Stomach (tissue), 8 donors: ENCODE measurements at regions not wholly inside any gene's neighbourhood (a gene's known extent, or its start where the extent isn't known, plus 50 kb on each side); places are given as distances from the start of the nearest gene placed in this dataset.

ENCODE experiments used
- DNase-seq, 2 donors: peaks; one replicate each; pipeline versions ENCODE4 v3.0.0 to v3.0.0-alpha.2; 2013 to 2019
- H3K27ac ChIP-seq, 5 donors: fragments of 200-600 bp in 4 of 5; sonication (generic) in 4 of 5; one replicate each; pipeline ENCODE4 v1.5.1; 2013 to 2019; ENCODE audit warnings: mild to moderate bottlenecking in 1 of 5, moderate library complexity in 1 of 5
- H3K27me3 ChIP-seq, 3 donors: fragments of 200-600 bp; sonication (generic); one replicate each; pipeline ENCODE4 v1.5.1; 2017 to 2019; ENCODE audit warnings: mixed run types in 1 of 3
- H3K36me3 ChIP-seq, 4 donors: fragments of 200-600 bp; sonication (generic); 1 replicate in 3 of 4; 2 replicates in 1 of 4; pipeline ENCODE4 v1.5.1; 2016 to 2019
- H3K4me1 ChIP-seq, 4 donors: fragments of 200-600 bp; sonication (generic); one replicate each; pipeline ENCODE4 v1.5.1; 2016 to 2019
- H3K4me3 ChIP-seq, 4 donors: fragments of 200-600 bp; sonication (generic) in 3 of 4; one replicate each; pipeline ENCODE4 v1.5.1; 2016 to 2019; ENCODE audit warnings: mild to moderate bottlenecking in 1 of 4
- H3K9me3 ChIP-seq, 4 donors: fragments of 200-600 bp; sonication (generic); one replicate each; pipeline ENCODE4 v1.5.1; 2016 to 2019
- CTCF ChIP-seq, 7 experiments: fragments of 450-650 bp in 4 of 7; fragments of 200-600 bp in 3 of 7; sonication (generic) in 3 of 7; IDR thresholded peaks; one replicate each; pipeline ENCODE4 v1.5.1; 2016 to 2019; ENCODE audit warnings: antibody characterized with exemption in 7 of 7, control low read depth in 2 of 7, mild to moderate bottlenecking in 1 of 7
- EP300 ChIP-seq: sonication (generic); formaldehyde crosslinking; IDR thresholded peaks from one replicate; pipeline ENCODE4 v1.6.1; 2017; ENCODE audit warnings: antibody characterized with exemption
- POLR2A ChIP-seq, 4 donors: fragments of 450-650 bp; IDR thresholded peaks; one replicate each; pipeline ENCODE4 v1.6.1; 2016; ENCODE audit warnings: antibody characterized with exemption in 4 of 4, control low read depth in 2 of 4, mild to moderate bottlenecking in 1 of 4, moderate library complexity in 1 of 4
- POLR2AphosphoS5 ChIP-seq, 3 donors: sonication (generic); formaldehyde crosslinking; IDR thresholded peaks; one replicate each; pipeline ENCODE4 v1.6.1; 2016; ENCODE audit warnings: antibody characterized with exemption in 3 of 3
- WGBS, 5 donors: extraction: QIAGEN DNeasy Blood & Tissue Kit in 3 of 5; methylation state at CpG; one replicate each; pipeline versions ENCODE4 v1.1.5 to v1.1.7; 2013 to 2018; 5-methylcytosine and 5-hydroxymethylcytosine counted together
- intact Hi-C: fragments of 100-400 bp; cut with DNase I; formaldehyde crosslinking; loops from one replicate; pipeline ENCODE4 v1.15.1; 2023; ENCODE audit warnings: low total_unique reads
- donor health status: healthy with polysubstance abuse.
- donor health status: Bipolar disorder and iron deficiency.
- donor health status: healthy.

GRCh38 chr13:69487576-69487975, 620.0 kb upstream of the ATXN8OS start:
- DNase-seq = no peak
- Histone ChIP-seq H3K4me1 (no peaks in the 10 kb centered on the region), H3K4me3 (no peak overlapping the region), H3K9me3 (peaks cover 2 to 15% (median 11%) of the 10 kb centered on the region in 4 donors), H3K36me3 (no peaks in the 10 kb centered on the region), H3K27me3 (no peaks in the 10 kb centered on the region), H3K27ac (no peak overlapping the region)
- intact Hi-C loops = no loop called here
- TF ChIP-seq POLR2A (IDR thresholded peaks at IDR 0.05) (no peak), CTCF (IDR thresholded peaks at IDR 0.05) (no peak), EP300 (no peak), POLR2AphosphoS5 (IDR thresholded peaks at IDR 0.05) (no peak)

- DNase-seq = no peak
- peaks cover 2 to 19% (median 12%) of the 10 kb centered on the region in 4 donors for H3K9me3 ChIP-seq
- H3K36me3 ChIP-seq = no peaks in the 10 kb centered on the region
- TF ChIP-seq EP300 (no peak), POLR2A (IDR thresholded peaks at IDR 0.05) (no peak), POLR2AphosphoS5 (IDR thresholded peaks at IDR 0.05) (no peak), CTCF (IDR thresholded peaks at IDR 0.05) (no peak)
- intact Hi-C loops = no loop called here
- no peak overlapping the region for H3K27ac ChIP-seq
- H3K4me1 ChIP-seq = no peaks in the 10 kb centered on the region
- no peak overlapping the region for H3K4me3 ChIP-seq
- no peaks in the 10 kb centered on the region for H3K27me3 ChIP-seq
- 56 to 66% (median 63%) methylated on average over 4 of the region's 4 CpGs for WGBS, 5 donors
Measured at GRCh38 chr13:69485991-69486592, 621.5 kb upstream of the ATXN8OS start.

GRCh38 chr13:69477451-69477850, 630.2 kb upstream of the ATXN8OS start:
- DNase-seq = no peak
- Histone ChIP-seq H3K36me3 (no peaks in the 10 kb centered on the region), H3K4me3 (no peak overlapping the region), H3K27ac (no peak overlapping the region), H3K4me1 (no peaks in the 10 kb centered on the region), H3K27me3 (no peaks in the 10 kb centered on the region), H3K9me3 (peaks cover 0 to 9% (median 3%) of the 10 kb centered on the region in 4 donors)
- TF ChIP-seq EP300 = no peak
- no peak for TF ChIP-seq POLR2A (IDR thresholded peaks at IDR 0.05)
- TF ChIP-seq POLR2AphosphoS5 (IDR thresholded peaks at IDR 0.05) = no peak
- no peak for TF ChIP-seq CTCF (IDR thresholded peaks at IDR 0.05)
- intact Hi-C loops = no loop called here

GRCh38 chr13:69474011-69474685, 633.5 kb upstream of the ATXN8OS start:
- intact Hi-C loops = no loop called here
- TF ChIP-seq EP300 (no peak), POLR2AphosphoS5 (IDR thresholded peaks at IDR 0.05) (no peak), CTCF (IDR thresholded peaks at IDR 0.05) (no peak), POLR2A (IDR thresholded peaks at IDR 0.05) (no peak)
- Histone ChIP-seq H3K27me3 (no peaks in the 10 kb centered on the region), H3K9me3 (peaks cover 0 to under 1% (median 0%) of the 10 kb centered on the region in 4 donors), H3K4me3 (no peak overlapping the region), H3K36me3 (no peaks in the 10 kb centered on the region), H3K27ac (no peak overlapping the region), H3K4me1 (no peaks in the 10 kb centered on the region)
- no peak for DNase-seq
- WGBS, 5 donors = 52 to 82% (median 66%) methylated on average over 2 of the region's 2 CpGs
